Left colon (tissue), 2 donors: ENCODE measurements at regions not wholly inside any gene's neighbourhood (a gene's known extent, or its start where the extent isn't known, plus 50 kb on each side); places are given as distances from the start of the nearest gene placed in this dataset.
A peak's percentile ranks its signal among the peaks of the same experiment; 100 is the strongest.

Source experiments
- ATAC-seq: fragments of 200-7000 bp; cut with Tn5 transposase; one replicate; pipeline ENCODE4 v1.9.1; 2020; ENCODE audit warnings: mild to moderate bottlenecking, moderate library complexity
- DNase-seq, 2 donors: peaks; one replicate each; pipeline ENCODE4 v3.0.0-alpha.2; 2020
- intact Hi-C, 2 donors: fragments of 100-400 bp; cut with DNase I in 1 of 2; cut with micrococcal nuclease in 1 of 2; formaldehyde crosslinking; loops; one replicate each; pipeline versions ENCODE4 v1.11.2 to v1.14.0; 2022; cut with DNase I, micrococcal nuclease
- donor health status: DM: no; HTN: no; CAD: no.
- donor health status: DM: yes; HTN: yes; CAD: no.

DNA sequence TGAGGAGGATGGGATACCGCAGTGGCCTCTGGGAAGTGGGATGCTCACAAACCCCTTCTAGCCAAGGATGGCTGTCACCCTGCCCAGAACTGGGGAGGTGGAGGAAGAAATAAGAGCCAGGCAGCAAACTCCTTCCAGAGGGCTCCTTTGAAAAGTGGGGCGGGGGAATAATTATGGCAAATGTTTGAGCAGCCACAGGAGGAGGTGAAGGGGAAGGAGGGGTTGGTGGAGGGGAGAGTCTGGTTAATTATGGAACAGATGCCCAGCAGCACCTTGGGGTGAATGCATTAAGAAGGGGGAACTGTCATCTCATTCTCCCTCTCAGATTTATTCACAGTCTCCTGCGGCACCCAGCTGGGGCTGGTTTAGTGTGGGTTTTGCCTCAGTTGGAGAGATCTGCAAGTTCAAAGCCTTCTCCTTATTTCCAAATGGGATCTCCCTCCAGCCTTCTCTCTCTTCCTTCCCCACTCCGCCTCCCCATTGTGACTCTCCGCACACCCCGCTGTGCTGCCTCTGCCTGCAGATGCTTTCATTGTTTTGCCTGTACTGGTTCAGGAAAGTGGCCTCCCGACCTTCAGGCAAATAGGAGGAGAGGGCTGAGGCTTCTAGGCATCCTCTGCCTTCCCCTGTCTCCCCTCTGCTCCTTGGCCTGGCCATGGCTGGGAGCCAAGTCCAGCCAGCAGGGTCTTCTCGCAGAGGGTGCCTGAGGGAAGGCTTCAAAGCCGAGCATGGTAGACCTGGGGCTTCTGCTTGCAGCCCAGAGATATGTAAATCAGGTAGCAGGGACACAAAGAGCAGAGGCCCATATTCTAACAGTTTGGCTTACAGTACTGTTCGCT, 457.2 kb upstream of the MEX3C start:
- ATAC-seq (no peak), DNase-seq (no peak)
- intact Hi-C loops = no loop called here

GRCh38 chr18:51655327-51655698, 457.8 kb upstream of the MEX3C start:
- DNase-seq = no peak
- intact Hi-C loops = no loop called here
- ATAC-seq = no peak

- no peak for DNase-seq
- intact Hi-C loops = no loop called here
- ATAC-seq = no peak
Measured at GRCh38 chr18:51656249-51656648, 458.8 kb upstream of the MEX3C start.

GRCh38 chr18:51658436-51658835, 461.0 kb upstream of the MEX3C start:
- no peak for DNase-seq
- intact Hi-C loops = no loop called here

GRCh38 chr18:51659781-51660180, 462.3 kb upstream of the MEX3C start:
- ATAC-seq (no peak), DNase-seq (no peak)
- intact Hi-C loops = loop anchor here in 1 of 2 donors (10.0 kb wide), 1 partner anchor 1015 kb away; no protein-coding TSS in a partner anchor

More at GRCh38 chr18:51658436-51658835, 461.0 kb upstream of the MEX3C start:
- no peak for ATAC-seq

DNA sequence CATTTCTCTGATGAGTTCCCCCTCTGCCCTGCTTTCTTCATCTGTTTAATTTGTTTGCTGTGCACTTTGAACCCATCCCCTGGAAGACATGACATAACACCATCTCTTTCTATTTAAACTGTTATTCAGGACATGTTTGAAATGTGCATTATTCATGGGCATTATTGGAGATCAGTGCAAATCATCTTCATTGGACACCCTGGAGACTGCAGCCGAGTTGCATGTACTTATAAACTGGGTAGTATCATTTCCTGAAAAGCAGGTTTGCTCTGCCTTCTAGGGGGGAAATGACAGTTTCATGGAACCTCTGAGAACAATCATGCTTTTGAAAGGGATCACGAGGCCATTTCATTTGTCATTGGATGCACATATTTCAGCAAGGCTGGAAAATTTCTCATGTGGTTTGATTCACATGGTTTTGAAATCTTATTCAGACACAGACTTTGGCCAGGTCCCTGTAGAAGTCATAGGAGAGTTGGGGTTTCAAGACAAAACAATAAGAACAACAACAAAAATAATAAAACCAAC, 462.8 kb upstream of the MEX3C start:
- ATAC-seq (no peak), DNase-seq (no peak)
- intact Hi-C loops = loop anchor here in 1 of 2 donors (10.0 kb wide), 1 partner anchor 1015 kb away; no protein-coding TSS in a partner anchor

GRCh38 chr18:51664236-51664635, 466.8 kb upstream of the MEX3C start:
- ATAC-seq (no peak), DNase-seq (no peak)
- intact Hi-C loops = loop anchor here in 1 of 2 donors (10.0 kb wide), 1 partner anchor 1011 kb away; no protein-coding TSS in a partner anchor

DNA sequence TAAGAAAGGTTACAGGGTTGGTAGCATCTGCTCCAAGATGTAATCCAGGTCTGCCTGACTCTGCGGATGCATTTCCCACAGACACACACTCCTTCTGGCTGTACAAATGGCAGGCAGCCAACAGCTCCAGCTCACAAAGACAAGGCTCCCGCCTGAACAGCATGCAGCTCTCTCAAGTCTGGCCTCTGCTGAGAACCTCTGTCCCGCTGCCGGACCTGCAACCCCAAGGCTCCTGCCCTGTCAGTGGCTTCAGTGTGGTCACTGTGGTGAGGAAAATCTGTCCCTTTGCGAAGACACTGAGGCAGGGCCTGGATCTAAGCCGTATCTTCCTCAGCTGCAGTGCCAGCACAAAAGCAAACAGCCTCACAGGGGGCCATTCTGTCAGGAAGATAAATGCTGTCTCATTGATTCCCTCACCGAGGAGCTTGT, 469.3 kb upstream of the MEX3C start:
- no peak for ATAC-seq
- DNase-seq = no peak
- intact Hi-C loops = loop anchor here in 1 of 2 donors (10.0 kb wide), 1 partner anchor 1008 kb away; no protein-coding TSS in a partner anchor

- intact Hi-C loops = loop anchor here in 1 of 2 donors (10.0 kb wide), 1 partner anchor 1007 kb away; no protein-coding TSS in a partner anchor
- ATAC-seq = no peak
- DNase-seq = peak in 1 of 2 donors; percentile 56
Measured at GRCh38 chr18:51668101-51668500, 470.6 kb upstream of the MEX3C start.

DNA sequence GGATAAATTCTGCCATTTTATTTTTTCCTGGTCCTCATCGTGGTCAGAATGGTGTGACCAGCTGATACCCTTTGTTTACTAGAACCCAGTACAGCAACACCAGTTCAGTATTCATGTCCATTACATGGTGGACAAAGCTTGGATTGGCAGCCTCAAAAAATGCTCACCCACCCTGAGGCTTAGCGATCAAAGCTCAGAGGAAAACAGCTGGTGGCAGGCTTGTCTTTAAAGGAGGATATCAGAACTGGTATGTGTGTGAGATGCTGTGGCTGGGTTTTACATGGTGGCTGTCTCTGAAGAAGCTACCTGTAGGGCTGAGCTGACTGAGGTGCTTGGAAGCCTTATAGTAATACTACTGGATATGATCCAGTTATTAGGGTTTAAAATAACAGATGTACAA, 471.1 kb upstream of the MEX3C start:
- intact Hi-C loops = loop anchor here in 1 of 2 donors (10.0 kb wide), 1 partner anchor 1006 kb away; no protein-coding TSS in a partner anchor
- DNase-seq (no peak), ATAC-seq (no peak)

DNA sequence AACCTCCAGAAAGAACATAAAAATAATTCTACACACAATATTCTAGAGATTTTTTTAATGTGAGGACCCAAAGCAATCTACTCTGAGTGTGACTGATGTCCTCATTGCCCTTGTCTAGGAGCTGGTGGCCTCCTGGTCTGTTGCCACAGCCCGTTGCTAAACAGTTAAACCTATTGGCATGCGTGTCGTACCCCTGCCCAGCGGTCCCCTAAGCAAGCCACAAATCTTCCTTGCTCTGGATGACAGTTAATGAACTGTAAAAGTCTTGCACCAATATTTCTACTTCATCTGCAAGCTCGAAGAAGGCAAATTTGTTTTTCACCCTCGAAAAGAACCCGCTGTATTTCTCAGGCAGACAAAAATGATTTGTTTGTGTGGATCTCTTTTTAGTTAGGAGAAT, 489.1 kb upstream of the MEX3C start:
- intact Hi-C loops = no loop called here
- no peak for ATAC-seq
- no peak for DNase-seq

DNA sequence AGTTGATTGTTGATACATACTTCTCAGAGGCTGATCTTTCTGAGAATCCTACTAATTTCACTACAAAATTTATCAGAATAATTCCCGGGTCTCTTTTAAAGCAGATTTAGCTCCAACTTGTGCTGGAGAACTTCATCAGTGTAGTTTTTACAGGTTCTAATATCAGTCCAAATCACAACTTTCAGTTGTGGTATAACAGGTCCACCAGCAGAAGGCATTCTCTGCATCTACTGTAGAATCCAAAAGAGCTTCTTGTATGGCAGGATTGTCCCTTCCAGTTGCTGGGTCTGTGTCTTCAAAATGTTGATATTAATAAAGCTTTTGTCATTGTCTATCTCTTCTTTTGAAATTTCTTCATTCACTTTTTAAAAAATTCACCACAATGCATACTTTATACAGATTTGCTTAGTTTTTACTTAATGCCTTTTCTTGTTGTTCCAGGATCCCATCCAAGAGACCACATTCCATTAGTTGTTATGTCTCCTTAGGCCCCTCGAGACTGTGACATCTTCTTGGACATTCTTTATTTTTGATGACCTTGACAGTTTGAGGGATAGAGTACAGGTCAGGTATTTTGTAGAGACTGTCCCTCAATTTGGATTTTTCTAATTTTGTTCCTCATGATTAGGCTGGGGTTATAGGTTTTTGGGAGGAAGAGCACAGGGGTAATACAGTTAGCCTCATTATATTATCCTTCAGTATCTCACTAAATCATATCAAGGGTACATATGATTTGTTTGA, 490.5 kb upstream of the MEX3C start:
- intact Hi-C loops = no loop called here
- ATAC-seq (no peak), DNase-seq (no peak)

DNA sequence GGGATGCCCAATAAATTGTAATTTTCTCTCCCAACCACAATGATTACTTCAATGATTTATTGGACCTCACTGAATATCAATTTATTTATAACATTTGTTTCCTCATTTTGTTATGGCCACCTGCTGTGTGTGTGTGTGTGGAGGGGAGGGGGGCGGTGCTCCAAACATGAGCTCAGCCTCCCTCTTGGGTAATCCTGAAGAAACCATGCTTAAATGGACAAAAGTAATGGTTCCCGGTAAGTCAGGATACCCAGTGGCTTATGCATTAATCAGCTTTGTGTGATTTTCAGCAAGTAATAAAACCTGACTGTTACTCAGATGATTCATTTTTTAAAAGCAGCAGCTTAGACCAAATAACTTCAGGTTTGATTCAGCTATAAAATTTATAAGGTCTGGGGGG, 495.1 kb upstream of the MEX3C start:
- intact Hi-C loops = no loop called here
- no peak for DNase-seq
- no peak for ATAC-seq

- intact Hi-C loops = no loop called here
- no peak for DNase-seq
- ATAC-seq = no peak
Measured at GRCh38 chr18:51711298-51711889, 513.9 kb upstream of the MEX3C start.

- no peak for ATAC-seq
- DNase-seq = no peak
Measured at GRCh38 chr18:51712821-51713220, 515.3 kb upstream of the MEX3C start.

DNA sequence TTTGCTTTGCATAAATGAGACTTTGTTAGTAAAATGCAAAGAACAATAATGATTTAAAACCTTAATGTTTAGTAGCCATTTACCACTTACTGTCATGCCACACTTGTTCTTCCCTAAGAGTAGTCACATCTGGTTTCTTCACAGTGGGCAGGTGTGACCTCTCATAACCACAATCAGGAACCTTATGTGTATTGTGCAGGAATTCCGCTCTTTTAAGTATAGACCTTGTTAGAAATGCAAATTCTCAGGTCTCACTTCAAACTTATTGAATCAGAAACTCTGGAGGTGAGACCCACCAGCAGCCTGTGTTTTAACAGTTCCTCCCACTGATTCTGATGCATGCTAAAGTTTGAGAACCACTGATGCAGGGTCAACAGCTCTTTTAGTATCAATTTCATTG, 518.8 kb upstream of the MEX3C start:
- intact Hi-C loops = no loop called here
- ATAC-seq = no peak

More at GRCh38 chr18:51712821-51713220, 515.3 kb upstream of the MEX3C start:
- intact Hi-C loops = no loop called here

GRCh38 chr18:51721388-51721787, 523.9 kb upstream of the MEX3C start:
- intact Hi-C loops = no loop called here
- DNase-seq (no peak), ATAC-seq (no peak)

More for the DNA sequence above, 518.8 kb upstream of the MEX3C start:
- DNase-seq = no peak

DNA sequence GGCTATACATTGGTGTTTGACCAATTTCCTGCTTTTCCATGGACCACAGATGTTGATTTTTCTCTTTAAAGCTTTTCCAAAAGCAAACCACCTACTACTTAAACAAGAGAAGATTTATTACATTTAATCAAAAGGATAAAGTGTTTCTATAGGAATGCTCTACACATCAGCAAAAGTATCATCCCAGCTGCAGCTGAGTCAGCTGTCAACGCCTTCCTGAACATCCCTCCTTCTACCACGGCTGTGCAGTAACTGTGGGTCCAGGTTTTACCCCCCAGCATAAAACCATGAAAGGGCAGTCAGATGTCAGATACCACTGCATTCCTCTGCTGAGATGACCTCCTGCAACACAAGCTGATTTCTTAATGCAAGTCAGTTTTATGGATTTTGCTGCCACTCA, 524.5 kb upstream of the MEX3C start:
- intact Hi-C loops = no loop called here
- ATAC-seq = no peak
- DNase-seq = no peak
